HG03457 (cell line): ENCODE measurements at regions not wholly inside any gene's neighbourhood (a gene's known extent, or its start where the extent isn't known, plus 50 kb on each side); places are given as distances from the start of the nearest gene placed in this dataset.

ENCODE experiments used
- ATAC-seq: cut with Tn5 transposase; IDR thresholded peaks from one replicate; pipeline ENCODE4 v1.9.1; 2021; ENCODE audit warnings: moderate number of reproducible peaks; ENCODE audit not compliant: unreplicated experiment

DNA sequence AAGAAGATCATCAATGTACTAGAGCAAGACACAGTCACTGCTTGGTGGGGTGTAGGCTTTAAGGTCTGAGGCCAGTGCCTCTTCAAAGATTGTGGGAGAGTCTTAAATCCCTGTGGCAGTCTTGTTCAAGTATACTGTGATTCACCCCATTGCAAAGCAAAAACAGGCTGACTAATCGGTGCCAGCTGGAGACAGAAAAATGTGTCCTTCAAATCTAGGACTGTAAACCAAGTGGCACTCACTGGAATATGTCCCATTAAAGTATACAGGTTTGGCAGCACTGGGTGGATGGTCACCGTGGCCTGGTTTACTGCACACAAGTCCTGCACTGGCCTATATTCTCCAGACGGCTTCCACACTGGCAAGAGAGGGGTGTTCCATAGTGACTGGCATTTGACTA is 1315.3 kb downstream of the TMEM121 start:
- ATAC-seq: no peak

DNA sequence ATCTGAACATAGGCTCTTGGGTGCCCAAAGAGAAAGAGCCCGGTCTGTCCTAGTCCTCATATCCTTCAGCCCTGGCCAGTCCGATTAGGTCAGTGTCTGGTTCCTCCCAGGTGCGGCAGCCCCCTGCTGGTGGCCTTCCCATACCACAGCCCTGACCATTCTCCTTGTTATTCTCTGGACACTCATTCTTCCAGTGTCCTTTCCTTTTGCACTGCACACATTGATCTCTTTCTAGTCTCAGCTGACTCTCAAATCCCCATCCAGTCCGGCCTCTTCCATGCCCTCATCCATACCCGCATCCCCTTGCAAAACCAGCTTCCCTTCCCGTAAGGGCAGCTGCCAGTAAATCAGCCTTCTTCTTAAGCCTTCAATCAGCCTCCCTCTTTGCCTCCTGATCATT is 1316.3 kb downstream of the TMEM121 start:
- ATAC-seq: no peak

DNA sequence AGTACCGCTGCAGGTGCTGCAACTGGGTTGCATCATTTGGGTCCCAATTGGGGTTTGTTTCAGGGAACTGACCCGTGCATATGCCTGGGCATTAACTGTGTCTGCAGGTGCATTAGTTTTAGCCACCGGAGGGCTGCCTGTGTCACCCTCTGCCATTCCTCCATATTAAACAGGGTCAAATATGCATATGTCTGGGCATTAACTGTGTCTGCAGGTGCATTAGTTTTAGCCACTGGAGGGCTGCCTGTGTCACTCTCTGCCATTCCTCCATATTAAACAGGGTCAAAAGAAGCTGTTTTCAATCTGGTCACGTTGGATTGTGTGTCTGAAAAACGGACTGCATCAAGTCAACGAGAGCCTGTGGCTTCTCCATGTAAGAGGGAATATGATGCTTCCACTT is 1317.0 kb downstream of the TMEM121 start:
- no peak for ATAC-seq

DNA sequence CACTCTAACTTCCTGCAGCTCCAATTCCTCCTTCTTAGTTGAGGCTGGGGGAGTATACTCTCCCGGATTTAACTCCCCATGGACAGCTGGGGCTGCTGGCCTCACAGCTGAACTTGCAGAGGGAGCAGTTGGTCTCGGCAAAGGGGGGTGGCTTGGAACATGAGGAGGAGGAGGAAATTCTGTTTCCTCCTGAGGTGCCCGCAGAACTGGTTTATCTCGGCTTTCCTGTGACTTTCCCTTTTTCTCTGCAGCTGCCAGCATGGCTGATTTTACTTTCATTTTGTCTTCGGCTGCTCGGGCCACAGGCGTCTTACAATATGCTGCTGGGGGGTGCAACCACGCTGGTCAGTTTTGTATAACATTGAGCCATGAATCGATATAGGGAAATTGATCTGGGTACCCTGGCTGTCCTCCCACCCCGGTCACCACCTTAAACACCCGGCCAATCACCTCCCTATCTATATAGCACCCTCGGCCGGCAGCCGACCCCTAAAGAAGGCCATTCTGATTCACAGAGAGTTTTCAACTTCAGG is 1317.6 kb downstream of the TMEM121 start:
- no peak for ATAC-seq

DNA sequence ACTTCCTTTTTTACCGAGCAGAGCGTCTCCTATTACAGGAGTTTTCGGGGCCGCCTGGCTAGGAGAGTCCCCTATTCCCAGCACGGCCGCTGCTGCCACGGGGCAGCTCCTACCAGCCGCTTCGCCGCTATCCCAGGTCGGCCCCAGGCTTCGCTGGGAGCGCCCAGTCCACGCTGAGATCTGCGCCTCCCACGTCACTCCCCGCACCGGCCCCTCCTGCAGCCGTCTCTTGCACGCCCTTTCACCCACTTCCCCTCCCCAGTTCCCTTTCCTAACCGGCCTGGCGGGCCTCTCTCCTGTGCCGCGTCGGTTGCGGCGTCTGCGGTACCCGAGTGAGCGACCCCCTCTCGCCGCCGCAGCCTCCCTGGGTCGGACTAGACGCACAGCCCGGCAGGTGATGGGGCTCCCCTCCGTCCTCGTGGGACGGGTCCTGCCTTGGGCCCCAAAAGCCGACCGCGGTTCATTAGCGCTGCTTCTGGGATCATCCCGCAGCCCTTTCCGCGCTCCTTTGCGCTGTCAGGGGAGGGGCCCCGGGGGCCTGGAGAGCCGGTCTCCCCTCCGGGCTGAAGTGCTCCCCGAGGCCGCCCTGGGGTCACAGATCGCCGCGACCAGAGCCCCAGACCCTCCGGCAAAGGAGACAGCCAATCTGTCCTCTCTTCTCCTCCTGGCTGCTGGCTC is 1318.4 kb downstream of the TMEM121 start:
- no peak for ATAC-seq

DNA sequence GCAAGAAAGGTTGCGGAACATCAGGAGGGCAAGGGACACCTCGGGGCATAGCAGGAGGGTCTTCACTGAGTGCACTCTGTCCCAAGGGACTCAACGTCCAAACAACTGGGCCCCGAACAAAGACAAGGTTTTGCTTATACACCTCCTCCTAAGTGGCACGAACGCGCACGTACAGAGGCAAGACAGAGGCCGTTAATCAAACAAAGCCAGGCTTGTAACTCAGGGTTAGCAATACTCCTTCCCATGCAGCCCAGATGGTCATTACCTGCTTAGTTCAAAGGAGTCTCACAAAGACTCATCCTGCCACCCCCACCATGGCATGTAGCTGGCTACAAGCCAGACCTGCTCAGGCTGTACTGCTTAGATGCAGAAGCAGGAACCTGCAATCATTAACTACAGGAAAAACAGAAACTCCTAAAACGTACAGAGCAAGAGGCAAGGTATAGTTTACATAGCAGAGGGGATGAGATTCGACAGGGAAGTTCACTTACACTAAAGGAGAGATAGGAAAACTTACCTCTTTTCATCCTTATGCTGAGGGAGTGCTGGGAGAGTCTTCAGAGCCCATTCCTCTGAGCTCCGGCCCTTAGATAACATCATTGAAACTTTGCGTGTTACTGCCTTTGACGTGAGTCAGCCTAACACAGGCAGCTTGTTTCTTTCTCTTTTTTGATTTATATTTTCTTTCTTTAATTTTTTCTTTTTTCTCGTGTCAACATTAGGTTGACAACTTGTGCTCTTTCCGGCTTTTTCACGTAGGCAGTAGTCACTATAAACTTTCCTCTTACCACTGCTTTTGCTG is 1319.1 kb downstream of the TMEM121 start:
- ATAC-seq: peak; percentile 50

DNA sequence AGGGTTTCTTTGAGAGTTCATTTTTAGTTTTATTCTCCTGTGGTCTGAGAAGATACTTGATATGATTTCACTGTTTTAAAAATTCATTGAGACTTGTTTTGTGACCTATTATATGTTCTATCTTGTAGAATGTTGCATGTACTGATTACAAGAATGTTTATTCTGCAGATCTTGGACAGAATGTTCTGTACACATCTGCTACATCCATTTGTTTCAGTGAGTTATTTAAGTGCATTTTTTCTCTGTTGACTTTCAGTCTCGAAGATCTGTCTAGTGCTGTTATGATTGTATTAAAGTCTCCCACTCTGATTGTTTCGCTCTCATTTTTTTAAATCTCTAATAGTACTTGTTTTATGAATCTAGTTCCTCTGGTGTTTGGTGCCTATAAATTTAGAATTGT is 1319.8 kb downstream of the TMEM121 start:
- ATAC-seq: no peak

DNA sequence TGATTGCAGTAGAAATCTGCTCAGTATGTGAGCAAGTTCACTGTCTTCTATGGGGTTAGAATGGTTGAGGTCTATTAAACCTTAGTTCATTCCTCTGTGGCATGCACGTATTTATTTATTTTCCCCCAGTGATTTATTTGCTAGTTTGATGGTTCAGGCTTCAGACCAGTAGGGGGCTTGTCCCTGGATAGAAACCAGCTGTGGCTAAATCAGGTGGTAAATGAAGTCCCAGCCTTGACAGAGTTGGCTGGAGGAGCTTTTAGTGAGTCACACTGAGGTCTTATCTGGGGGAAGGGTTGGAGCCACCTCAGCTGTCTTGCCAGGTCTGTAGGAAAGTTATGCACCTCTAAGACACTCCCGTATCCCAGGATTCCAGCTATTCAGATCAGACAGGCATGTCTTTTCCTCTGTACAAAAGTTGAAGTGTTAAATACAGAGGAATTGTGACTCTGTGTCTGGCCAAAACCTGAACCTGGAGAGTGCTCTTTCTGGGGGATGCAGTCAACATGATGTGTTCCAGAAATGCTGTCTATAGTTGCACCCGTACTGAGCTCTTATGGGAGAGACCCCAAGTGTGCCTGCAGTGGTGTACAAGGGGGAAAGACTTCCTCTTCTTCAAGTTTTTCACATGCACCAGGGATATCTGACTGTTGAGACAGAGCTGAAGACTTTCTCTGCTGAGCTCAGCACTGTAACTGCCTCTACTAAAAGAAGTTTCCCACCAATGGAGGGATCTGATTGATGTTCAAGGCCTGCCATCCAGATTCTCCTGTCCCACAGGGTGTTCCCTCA is 1322.1 kb downstream of the TMEM121 start:
- no peak for ATAC-seq

DNA sequence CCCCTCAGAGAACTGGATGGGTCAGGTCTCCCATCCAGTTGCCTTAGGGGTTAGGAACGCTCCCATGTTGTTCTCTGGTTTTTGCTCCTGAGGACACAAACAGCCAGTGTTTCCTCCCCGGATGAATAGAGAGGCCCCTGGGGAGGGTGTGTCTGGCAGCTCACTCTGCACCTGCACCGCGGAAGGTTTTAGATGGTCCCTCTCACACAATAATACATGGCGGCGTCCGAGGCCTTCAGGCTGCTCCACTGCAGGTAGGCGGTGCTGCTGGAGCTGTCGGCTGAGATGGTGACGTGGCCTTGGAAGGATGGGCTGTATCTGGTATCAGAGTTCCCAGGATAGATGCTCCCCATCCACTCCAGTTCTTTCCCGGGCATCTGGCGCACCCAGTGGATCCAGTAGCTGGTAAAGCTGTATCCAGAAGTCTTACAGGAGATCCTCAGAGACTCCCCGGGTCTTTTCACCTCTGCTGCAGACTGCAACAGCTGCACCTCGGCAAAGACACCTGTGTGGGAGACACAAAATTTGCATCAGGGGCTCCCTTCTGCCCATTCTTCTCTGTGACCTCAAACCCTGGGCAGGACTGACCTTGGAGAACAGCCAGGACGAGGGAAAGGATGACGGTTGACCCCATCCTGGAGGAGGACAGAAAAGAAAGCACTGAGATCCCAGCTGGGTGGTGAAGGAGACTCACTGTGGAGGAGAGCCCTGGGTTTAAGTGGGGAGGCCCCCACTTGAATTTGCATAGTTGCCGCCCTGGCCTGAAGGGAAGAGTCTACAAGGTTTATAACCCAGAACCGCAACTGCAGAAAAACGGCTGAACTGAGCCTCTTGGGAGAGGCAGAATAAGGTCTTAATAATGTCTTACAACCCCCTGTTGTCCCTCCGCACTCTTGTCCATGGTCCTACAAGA is 1324.8 kb downstream of the TMEM121 start:
- no peak for ATAC-seq

DNA sequence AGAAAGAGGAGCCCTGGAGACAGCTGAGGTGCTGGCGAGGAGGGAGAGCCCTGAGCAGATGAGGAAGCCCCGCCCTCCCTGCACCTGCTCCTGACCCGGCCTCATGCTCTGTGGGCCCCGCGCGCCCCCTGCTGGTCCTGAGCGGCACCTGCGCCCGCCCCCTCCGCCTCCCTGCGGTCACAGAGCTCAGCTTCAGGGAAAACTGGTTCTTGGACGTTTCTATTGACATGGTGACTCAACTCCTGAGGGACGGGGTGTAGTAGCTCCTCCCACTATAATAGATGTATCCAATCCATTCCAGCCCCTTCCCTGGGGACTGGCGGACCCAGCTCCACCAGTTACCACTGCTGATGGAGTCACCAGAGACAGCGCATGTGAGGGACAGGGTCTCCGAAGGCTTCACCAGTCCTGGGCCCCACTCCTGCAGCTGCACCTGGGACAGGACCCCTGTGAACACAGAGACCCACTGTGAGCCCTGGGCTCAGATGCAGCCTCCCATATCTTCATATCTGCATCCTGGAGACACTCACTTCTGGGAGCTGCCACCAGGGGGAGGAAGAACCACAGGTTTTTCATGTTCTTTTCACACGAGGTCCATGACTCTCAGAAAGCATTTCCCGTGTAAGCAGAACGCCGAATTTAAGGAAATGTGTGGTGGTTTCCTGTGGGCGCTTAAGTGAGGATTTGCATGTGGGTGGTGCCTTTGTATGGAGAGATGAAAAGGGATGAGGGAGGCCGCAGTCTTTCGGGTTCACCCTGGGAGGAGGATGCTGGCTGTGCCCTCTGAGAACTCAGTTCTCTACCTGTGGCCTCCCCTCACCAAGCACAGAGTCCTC is 1346.4 kb downstream of the TMEM121 start:
- ATAC-seq: peak; percentile 42

DNA sequence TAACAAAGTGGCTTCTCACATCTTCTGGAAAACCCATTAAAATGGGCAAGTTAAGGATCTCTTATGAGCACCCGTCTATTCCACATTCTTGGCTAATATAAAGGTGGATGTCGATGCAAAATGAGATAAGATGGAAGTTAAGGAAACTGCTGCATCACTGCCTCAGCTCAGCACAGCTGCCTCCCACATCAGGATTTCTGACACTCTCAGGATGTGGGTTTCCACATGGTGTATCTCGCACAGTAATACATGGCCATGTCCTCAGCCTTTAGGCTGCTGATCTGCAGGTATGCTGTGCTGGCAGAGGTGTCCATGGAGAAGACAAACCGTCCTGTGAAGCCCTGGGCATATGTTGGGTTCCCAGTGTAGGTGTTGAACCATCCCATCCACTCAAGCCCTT is 1348.0 kb downstream of the TMEM121 start:
- ATAC-seq: no peak

DNA sequence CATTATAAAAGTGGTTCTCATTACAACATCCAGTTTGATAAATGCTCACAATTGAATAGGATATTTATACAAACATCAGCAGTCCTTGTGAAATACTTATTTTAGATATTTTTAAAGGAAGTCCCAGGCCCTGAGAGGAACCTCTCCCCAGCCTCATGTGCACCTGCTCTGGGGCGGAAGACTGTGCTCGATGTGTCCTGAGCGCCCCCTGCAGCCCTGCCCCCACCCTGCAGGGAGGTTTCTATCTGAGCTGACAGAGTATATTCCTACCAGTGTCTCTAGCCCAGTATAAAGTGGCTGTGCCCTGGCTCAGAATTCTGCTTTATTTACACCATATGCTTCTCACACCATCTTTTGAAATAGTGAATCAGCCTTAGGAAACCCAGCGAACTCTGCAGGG is 1349.1 kb downstream of the TMEM121 start:
- no peak for ATAC-seq

DNA sequence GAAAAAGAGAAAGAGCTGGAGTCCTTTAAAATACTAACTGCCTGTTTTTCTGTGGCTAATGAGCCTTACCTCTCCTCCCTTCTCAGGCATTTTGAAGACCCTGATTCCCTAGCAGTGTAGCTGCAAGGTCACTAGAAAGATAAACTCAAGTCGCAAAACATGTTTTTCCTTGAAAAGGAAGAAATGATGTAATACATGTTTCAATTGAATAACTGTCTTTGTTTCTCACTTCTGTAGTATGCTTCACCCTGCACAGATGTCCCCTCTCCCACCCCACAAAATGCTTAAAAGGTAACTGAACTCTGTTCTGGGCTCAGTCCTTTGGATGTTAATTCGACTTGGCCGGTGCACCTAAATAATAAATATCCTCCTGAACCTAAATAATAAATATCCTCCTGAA is 1350.3 kb downstream of the TMEM121 start:
- ATAC-seq: no peak

DNA sequence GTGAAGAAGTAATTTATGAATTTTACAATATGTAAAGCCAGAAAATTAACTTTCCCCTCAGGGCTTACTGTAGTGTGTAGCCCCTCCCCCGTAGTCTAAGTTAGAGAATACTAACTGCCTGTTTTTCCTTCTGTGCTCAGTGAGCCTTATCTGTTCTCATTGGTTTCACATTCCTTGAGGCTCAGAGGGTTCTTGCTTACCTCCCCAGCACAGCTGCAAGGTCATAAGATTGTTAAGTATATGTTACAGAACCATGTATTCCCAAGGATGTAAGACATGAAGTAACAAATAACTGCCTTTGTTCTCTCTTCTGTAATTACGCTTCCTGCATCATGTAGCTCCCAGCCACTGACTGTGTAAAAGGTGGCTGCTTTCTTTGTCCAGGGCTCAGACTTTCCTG is 1351.1 kb downstream of the TMEM121 start:
- no peak for ATAC-seq

DNA sequence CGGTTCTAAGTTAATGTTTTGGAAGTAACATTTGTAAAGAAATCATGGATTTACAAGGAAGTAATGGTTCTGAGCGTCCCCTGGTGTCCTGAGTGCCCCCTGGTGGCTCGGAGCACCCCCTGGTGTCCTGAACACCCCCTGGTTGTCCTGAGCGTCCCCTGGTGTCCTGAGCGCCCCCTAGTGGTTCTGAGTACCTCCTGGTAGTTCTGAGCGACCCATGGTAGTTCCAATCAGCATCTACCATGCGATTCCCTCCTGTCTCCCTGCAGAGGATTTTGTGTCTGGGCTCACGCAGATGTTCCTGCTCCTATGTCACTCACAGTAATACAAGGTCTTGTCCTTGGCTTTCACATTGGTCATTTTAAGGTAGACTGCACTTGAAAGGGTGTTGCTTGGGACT is 1352.9 kb downstream of the TMEM121 start:
- ATAC-seq: no peak

DNA sequence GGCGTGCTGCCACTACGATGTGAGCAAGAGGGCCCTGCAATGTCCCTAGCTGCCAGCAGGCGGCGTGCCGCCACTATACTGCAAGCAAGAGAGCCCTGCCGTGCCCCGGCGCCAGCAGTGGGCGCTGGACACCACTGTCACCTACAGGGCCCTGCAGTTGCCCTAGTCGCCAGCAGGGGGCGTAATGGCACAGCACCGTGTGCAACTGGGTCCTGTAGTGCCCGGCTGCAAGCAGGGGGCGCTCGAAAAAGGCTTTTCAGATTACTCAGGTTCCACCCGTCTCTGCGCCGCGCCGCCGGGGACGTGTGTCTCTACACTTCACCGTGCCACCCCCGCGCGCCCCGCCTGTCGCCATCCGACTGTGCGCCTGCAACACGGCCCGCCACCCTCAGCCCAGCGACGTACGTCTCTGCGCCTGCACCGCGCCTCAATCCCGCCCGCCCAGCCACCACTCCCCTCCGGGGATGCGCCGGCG is 1356.9 kb downstream of the TMEM121 start:
- ATAC-seq: no peak
